Right lobe of liver (tissue), 6 donors: ENCODE measurements at regions not wholly inside any gene's neighbourhood (a gene's known extent, or its start where the extent isn't known, plus 50 kb on each side); places are given as distances from the start of the nearest gene placed in this dataset.

Source experiments
- ATAC-seq, 4 donors: fragments of 200-7000 bp; cut with Tn5 transposase; one replicate each; pipeline ENCODE4 v1.9.1; 2020; ENCODE audit warnings: mild to moderate bottlenecking in 4 of 4, moderate library complexity in 4 of 4
- DNase-seq, 3 donors: peaks; one replicate each; pipeline ENCODE4 v3.0.0-alpha.2; 2020
- H3K27ac ChIP-seq, 3 donors: fragments of 200-600 bp; one replicate each; pipeline ENCODE4 v1.8.0; 2022
- H3K27me3 ChIP-seq, 2 donors: fragments of 200-600 bp; one replicate each; pipeline ENCODE4 v1.8.0; 2022
- H3K36me3 ChIP-seq, 4 donors: fragments of 200-600 bp; sonication (generic) in 1 of 4; one replicate each; pipeline versions ENCODE4 v1.5.1 to v1.8.0; 2017 to 2022; ENCODE audit warnings: control low read depth in 1 of 4
- H3K4me1 ChIP-seq, 4 donors: fragments of 200-600 bp; sonication (generic) in 1 of 4; one replicate each; pipeline versions ENCODE4 v1.5.1 to v1.8.0; 2017 to 2022; ENCODE audit warnings: control low read depth in 1 of 4
- H3K4me3 ChIP-seq, 3 donors: fragments of 200-600 bp; one replicate each; pipeline ENCODE4 v1.8.0; 2022
- H3K9me3 ChIP-seq, 4 donors: fragments of 200-600 bp; sonication (generic) in 1 of 4; one replicate each; pipeline versions ENCODE4 v1.5.1 to v1.8.0; 2017 to 2022; ENCODE audit warnings: control low read depth in 1 of 4
- POLR2A ChIP-seq: fragments of 450-650 bp; IDR thresholded peaks from one replicate; pipeline ENCODE4 v1.6.1; 2017; ENCODE audit warnings: antibody characterized with exemption, mild to moderate bottlenecking
- WGBS: methylation state at CpG from one replicate; pipeline ENCODE4 v1.1.6; 2018; ENCODE audit warnings: low coverage, low lambda C conversion rate; ENCODE audit not compliant: insufficient coverage; ENCODE audit errors: missing lambda C conversion rate; 5-methylcytosine and 5-hydroxymethylcytosine counted together
- intact Hi-C, 2 donors: fragments of 100-400 bp; cut with DNase I; formaldehyde crosslinking; loops; one replicate each; pipeline versions ENCODE4 v1.11.2 to v1.14.1; 2022
- TF ChIP-seq, protein P1 (sequence below), 4 donors: fragments of 200-600 bp in 3 of 4; fragments of 450-650 bp in 1 of 4; IDR thresholded peaks; one replicate each; pipeline versions ENCODE4 v1.5.1 to v1.8.0; 2016 to 2022; ENCODE audit warnings: antibody characterized with exemption in 4 of 4, mild to moderate bottlenecking in 2 of 4
- donor health status: DM: no; HTN: yes; CAD: no.
- donor health status: DM: no; HTN: no; CAD: no.
- donor health status: DM: no; HTN: no; CAD: no.
- donor health status: DM: no; HTN: yes; CAD: no.
- donor health status: DM: no; HTN: yes; CAD: no.

DNA sequence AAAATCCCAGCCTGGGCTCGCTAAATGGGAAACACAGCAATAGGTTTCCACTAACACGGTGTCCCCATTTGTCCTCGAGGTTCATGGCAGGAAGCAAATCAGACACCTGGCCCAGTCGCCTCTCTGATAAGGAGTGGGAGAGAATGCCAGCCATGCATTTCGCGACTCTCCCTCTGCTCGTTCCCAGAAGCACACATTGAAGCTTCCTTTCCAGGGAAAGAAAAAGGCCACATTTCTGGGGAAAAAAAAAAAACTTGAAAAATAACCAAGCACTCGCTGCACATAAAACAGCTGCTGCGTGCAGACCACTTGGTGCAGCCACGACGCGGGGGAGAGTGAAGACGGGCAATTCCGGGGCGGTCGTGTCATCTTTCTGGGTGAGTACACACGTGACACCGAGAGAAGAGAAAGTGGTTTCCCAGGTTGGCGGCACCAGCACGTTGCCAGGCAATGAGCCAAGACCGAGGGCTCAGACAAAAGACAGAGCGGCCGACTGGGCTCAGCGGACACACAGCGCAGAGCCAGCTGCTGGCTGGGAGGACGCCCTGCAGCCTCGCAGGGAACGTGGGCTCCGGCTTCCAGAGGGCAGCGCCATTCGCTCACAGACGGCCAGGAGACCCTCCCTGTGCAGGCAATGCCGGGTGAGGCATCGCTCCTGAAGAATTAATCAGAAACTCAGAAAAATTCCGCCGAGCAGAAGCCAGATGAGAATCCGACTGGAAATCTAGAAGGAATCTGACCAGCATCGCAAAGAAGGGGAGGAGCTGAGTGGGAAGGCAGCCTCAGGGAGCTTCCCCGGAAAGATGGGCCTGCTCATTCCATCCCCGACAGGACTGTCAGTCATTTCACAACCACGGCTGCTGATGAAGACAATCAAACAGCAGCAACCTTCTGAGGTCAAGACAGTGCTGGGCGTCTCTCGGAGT is 83.2 kb upstream of the IRS2 start:
- DNase-seq (peak; percentile 74 to 87 (median 84)), ATAC-seq (peak; percentile 63 to 92 (median 74))
- H3K27me3 ChIP-seq: no peaks in the 10 kb centered on the region
- no peak for TF ChIP-seq POLR2A
- TF ChIP-seq, protein P1, sequence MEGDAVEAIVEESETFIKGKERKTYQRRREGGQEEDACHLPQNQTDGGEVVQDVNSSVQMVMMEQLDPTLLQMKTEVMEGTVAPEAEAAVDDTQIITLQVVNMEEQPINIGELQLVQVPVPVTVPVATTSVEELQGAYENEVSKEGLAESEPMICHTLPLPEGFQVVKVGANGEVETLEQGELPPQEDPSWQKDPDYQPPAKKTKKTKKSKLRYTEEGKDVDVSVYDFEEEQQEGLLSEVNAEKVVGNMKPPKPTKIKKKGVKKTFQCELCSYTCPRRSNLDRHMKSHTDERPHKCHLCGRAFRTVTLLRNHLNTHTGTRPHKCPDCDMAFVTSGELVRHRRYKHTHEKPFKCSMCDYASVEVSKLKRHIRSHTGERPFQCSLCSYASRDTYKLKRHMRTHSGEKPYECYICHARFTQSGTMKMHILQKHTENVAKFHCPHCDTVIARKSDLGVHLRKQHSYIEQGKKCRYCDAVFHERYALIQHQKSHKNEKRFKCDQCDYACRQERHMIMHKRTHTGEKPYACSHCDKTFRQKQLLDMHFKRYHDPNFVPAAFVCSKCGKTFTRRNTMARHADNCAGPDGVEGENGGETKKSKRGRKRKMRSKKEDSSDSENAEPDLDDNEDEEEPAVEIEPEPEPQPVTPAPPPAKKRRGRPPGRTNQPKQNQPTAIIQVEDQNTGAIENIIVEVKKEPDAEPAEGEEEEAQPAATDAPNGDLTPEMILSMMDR (IDR thresholded peaks at IDR 0.05): peak; percentile 11 to 42 (median 26)
- WGBS: 36% methylated on average over 26 of the region's 43 CpGs
- no peaks in the 10 kb centered on the region for H3K36me3 ChIP-seq
- peak overlapping the region in 1 of 3 donors; percentile 48 for H3K27ac ChIP-seq
- peak overlapping the region in 2 of 3 donors; percentile 31 for H3K4me3 ChIP-seq
- intact Hi-C loops: no loop called here
- H3K4me1 ChIP-seq: peaks cover 0 to 18% (median 4%) of the 10 kb centered on the region in 4 donors
- H3K9me3 ChIP-seq: no peaks in the 10 kb centered on the region

DNA sequence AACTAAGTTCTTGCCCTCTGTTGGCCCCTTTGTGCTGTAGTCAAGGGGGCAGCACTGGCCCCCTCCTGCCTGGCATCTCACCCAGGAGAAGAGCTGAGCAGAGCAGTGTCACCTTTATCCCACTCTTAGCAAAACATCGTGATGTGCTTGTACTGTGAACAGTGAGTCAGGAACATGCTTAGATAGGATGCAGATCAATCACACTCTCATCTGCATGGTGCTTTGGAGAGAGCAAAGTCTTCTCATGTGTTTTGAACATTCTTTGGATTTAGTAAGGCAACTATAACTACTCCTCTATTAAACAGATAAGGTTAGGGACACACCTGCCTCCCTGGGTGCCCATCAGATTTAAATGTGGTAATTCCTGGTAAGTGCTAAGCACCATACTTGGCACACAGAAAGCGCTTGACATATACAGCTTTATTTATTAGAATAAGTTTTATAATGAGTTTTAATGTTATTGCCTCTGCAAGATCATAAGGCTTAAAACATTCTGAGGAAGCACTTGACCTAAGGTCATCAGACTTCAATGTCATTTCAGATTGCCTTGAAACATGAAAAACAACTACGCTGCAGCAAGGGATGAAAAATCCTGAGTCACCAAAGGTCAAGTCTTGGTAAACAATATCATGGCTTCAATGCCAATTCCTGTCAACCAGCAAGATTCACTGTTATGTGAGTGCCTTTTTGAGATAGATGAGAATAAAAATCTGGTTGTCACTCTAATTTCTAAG is 82.4 kb upstream of the IRS2 start:
- intact Hi-C loops: no loop called here
- no peak overlapping the region for H3K4me3 ChIP-seq
- ATAC-seq (peak; percentile 57 to 83 (median 70)), DNase-seq (no peak)
- H3K9me3 ChIP-seq: no peaks in the 10 kb centered on the region
- WGBS: 56% methylated on average over 2 of the region's 3 CpGs
- H3K36me3 ChIP-seq: no peaks in the 10 kb centered on the region
- TF ChIP-seq POLR2A: no peak
- TF ChIP-seq, protein P1 (IDR thresholded peaks at IDR 0.05): no peak
- H3K4me1 ChIP-seq: peaks cover 0 to 16% (median 4%) of the 10 kb centered on the region in 4 donors
- H3K27me3 ChIP-seq: no peaks in the 10 kb centered on the region
- H3K27ac ChIP-seq: peak overlapping the region in 1 of 3 donors; percentile 48

DNA sequence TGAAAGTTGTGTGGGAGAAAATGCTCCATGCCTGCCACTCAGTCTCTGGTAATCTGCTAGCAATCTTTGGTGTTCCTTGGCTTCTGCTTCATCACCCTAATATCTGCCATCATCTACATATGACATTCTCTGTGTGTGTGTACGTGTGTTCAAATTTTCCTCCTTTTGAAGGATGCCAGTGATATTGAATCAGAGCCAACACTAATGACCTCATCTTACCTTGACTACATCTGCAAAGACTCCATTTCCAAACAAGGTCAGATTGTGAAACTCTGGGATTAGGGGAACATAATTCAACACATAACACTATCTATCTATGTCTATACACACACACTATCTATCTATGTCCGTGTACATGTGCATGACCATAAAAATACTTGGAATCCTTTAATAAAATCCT is 81.4 kb upstream of the IRS2 start:
- ATAC-seq (peak in 2 of 4 donors; percentile 31 to 41), DNase-seq (no peak)
- Histone ChIP-seq H3K36me3 (no peaks in the 10 kb centered on the region), H3K27me3 (no peaks in the 10 kb centered on the region), H3K9me3 (no peaks in the 10 kb centered on the region), H3K4me1 (peaks cover 0 to 16% (median 4%) of the 10 kb centered on the region in 4 donors), H3K27ac (no peak overlapping the region), H3K4me3 (no peak overlapping the region)
- intact Hi-C loops: no loop called here
- TF ChIP-seq POLR2A: no peak
- TF ChIP-seq, protein P1 (IDR thresholded peaks at IDR 0.05): no peak
- WGBS: 26% methylated on average over 2 of the region's 2 CpGs

DNA sequence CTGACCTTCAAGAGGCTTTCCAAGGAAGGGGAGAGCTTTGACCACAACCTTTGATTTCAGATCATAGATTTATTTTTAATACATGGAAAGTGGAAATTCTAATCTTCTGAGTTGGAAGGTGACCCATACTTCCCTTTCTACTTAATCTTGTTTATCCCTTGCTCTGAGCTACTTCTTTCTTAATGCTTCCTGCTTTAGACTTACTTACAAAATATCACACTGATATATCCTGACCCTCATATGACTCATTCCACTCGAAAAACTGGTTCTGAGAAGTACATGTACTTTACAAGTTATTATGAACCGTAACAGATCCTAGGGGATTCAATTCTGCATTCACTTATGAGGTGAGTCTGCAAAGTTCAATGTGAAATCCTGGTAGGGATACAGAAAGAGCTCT is 76.2 kb upstream of the IRS2 start:
- TF ChIP-seq, protein P1 (IDR thresholded peaks at IDR 0.05): no peak
- TF ChIP-seq POLR2A: no peak
- Histone ChIP-seq H3K4me1 (no peaks in the 10 kb centered on the region), H3K27me3 (no peaks in the 10 kb centered on the region), H3K4me3 (no peak overlapping the region), H3K9me3 (no peaks in the 10 kb centered on the region), H3K27ac (no peak overlapping the region), H3K36me3 (no peaks in the 10 kb centered on the region)
- no peak for ATAC-seq
- WGBS: 44% methylated on average over 2 of the region's 2 CpGs
- intact Hi-C loops: no loop called here
- no peak for DNase-seq
